Uterus (tissue), 3 donors: ENCODE measurements at regions not wholly inside any gene's neighbourhood (a gene's known extent, or its start where the extent isn't known, plus 50 kb on each side); places are given as distances from the start of the nearest gene placed in this dataset.
"Not testable (repeated sequence)": the region's sequence is repeated elsewhere in the genome, so short reads cannot be mapped to it uniquely, and the experiment has no call there.

ENCODE experiments used
- DNase-seq, 2 donors: peaks; one replicate each; pipeline ENCODE4 v3.0.0-alpha.2; 2019 to 2020
- H3K27ac ChIP-seq, 2 donors: fragments of 200-600 bp; sonication (generic); 1 replicate in 1 of 2; 2 replicates in 1 of 2; pipeline ENCODE4 v1.5.1; 2016 to 2018
- H3K27me3 ChIP-seq, 2 donors: fragments of 200-600 bp; sonication (generic); one replicate each; pipeline ENCODE4 v1.5.1; 2018 to 2019; ENCODE audit warnings: control low read depth in 1 of 2
- H3K36me3 ChIP-seq, 2 donors: fragments of 200-600 bp; sonication (generic); one replicate each; pipeline ENCODE4 v1.5.1; 2019; ENCODE audit warnings: control low read depth in 1 of 2
- H3K4me1 ChIP-seq, 2 donors: fragments of 200-600 bp; sonication (generic); one replicate each; pipeline ENCODE4 v1.5.1; 2018 to 2019; ENCODE audit warnings: control low read depth in 1 of 2
- H3K4me3 ChIP-seq, 2 donors: fragments of 200-600 bp; sonication (generic); 1 replicate in 1 of 2; 2 replicates in 1 of 2; pipeline ENCODE4 v1.5.1; 2018 to 2019; ENCODE audit warnings: mild to moderate bottlenecking in 1 of 2
- H3K9me3 ChIP-seq, 2 donors: fragments of 200-600 bp; sonication (generic); one replicate each; pipeline ENCODE4 v1.5.1; 2019; ENCODE audit warnings: control low read depth in 1 of 2
- CTCF ChIP-seq, 4 experiments: fragments of 200-600 bp in 2 of 4; fragments of 450-650 bp in 2 of 4; sonication (generic) in 2 of 4; IDR thresholded peaks; one replicate each; pipeline ENCODE4 v1.5.1; 2016 to 2019; ENCODE audit warnings: antibody characterized with exemption in 4 of 4, mild to moderate bottlenecking in 2 of 4, moderate library complexity in 1 of 4
- POLR2A ChIP-seq, 2 donors: fragments of 450-650 bp; IDR thresholded peaks; one replicate each; pipeline ENCODE4 v1.6.1; 2016; ENCODE audit warnings: antibody characterized with exemption in 2 of 2, mild to moderate bottlenecking in 1 of 2, moderate library complexity in 1 of 2
- intact Hi-C: fragments of 100-400 bp; cut with DNase I; formaldehyde crosslinking; loops from one replicate; pipeline ENCODE4 v1.15.1; 2023; ENCODE audit warnings: low total_unique reads
- donor health status: DM: yes; HTN: yes; CAD: no.

GRCh38 chr13:70987043-70987442 is 878.8 kb upstream of the KLHL1 start:
- no peaks in the 10 kb centered on the region for H3K36me3 ChIP-seq
- H3K4me3 ChIP-seq, result no peak overlapping the region
- no peak for DNase-seq
- H3K27ac ChIP-seq, result no peak overlapping the region
- no peaks in the 10 kb centered on the region for H3K27me3 ChIP-seq
- no peaks in the 10 kb centered on the region for H3K4me1 ChIP-seq
- no peaks in the 10 kb centered on the region for H3K9me3 ChIP-seq
- no peak for TF ChIP-seq POLR2A (IDR thresholded peaks at IDR 0.05)
- TF ChIP-seq CTCF (IDR thresholded peaks at IDR 0.05), result no peak
- intact Hi-C loops, result no loop called here

- intact Hi-C loops, result no loop called here
- no peak for DNase-seq
Observed at GRCh38 chr13:70985371-70985770, 877.1 kb upstream of the KLHL1 start.

DNA sequence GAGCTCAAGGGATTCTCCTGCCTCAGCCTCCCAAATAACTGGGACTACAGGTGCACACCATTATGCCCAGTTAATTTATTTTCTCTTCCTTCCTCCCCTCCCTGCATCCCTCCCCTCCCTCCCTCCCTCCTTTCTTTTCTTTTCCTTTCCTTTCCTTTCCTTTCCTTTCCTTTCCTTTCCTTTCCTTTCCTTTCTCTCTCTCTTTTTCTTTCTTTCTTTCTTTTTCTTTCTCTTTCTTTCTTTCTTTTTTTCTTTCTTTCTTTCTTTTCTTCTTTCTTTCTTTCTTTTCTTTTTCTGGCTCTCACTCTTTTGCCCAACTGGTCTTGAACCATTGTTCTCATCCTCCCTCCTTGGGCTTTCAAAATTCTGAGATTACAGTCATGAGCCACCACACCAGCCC is 873.0 kb upstream of the KLHL1 start:
- intact Hi-C loops, result not testable (repeated sequence)

More at GRCh38 chr13:70985371-70985770, 877.1 kb upstream of the KLHL1 start:
- Histone ChIP-seq H3K27ac (no peak overlapping the region), H3K4me1 (no peaks in the 10 kb centered on the region), H3K4me3 (no peak overlapping the region), H3K27me3 (no peaks in the 10 kb centered on the region), H3K9me3 (no peaks in the 10 kb centered on the region), H3K36me3 (no peaks in the 10 kb centered on the region)
- TF ChIP-seq POLR2A (IDR thresholded peaks at IDR 0.05) (no peak), CTCF (IDR thresholded peaks at IDR 0.05) (no peak)

DNA sequence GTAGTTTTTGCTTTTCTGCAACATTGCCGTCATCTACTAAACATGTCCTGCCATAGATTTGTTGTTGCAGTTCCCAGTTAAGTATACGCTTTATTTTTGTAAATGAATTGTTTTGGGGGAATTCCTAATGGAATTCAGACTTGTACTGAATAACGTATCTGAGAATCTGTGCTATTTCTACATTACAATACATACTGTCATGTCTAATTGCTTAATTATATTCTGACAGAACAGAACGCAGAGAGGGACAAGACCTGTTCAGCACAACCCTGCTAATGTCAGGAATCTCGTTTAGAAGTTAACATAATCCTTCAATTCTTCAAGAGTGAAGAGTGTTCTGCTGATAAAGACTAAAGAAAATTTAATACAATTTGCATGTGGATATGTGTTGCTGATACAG is 861.1 kb upstream of the KLHL1 start:
- H3K27me3 ChIP-seq, result no peaks in the 10 kb centered on the region
- intact Hi-C loops, result no loop called here
- TF ChIP-seq POLR2A (IDR thresholded peaks at IDR 0.05) (no peak), CTCF (IDR thresholded peaks at IDR 0.05) (no peak)
- H3K9me3 ChIP-seq, result no peaks in the 10 kb centered on the region
- no peak overlapping the region for H3K4me3 ChIP-seq
- no peaks in the 10 kb centered on the region for H3K36me3 ChIP-seq
- DNase-seq, result no peak
- H3K4me1 ChIP-seq, result no peaks in the 10 kb centered on the region
- H3K27ac ChIP-seq, result no peak overlapping the region

More for the DNA sequence above, 873.0 kb upstream of the KLHL1 start:
- not testable (repeated sequence) for H3K9me3 ChIP-seq, H3K36me3 ChIP-seq, H3K27ac ChIP-seq, H3K4me1 ChIP-seq, DNase-seq, H3K27me3 ChIP-seq, H3K4me3 ChIP-seq

- H3K27ac ChIP-seq, result no peak overlapping the region
- DNase-seq, result no peak
- H3K4me1 ChIP-seq, result no peaks in the 10 kb centered on the region
- no peaks in the 10 kb centered on the region for H3K9me3 ChIP-seq
- H3K36me3 ChIP-seq, result no peaks in the 10 kb centered on the region
- intact Hi-C loops, result no loop called here
- no peak overlapping the region for H3K4me3 ChIP-seq
- H3K27me3 ChIP-seq, result no peaks in the 10 kb centered on the region
- TF ChIP-seq POLR2A (IDR thresholded peaks at IDR 0.05), result no peak
- no peak for TF ChIP-seq CTCF (IDR thresholded peaks at IDR 0.05)
Observed at GRCh38 chr13:70967564-70967963, 859.3 kb upstream of the KLHL1 start.

DNA sequence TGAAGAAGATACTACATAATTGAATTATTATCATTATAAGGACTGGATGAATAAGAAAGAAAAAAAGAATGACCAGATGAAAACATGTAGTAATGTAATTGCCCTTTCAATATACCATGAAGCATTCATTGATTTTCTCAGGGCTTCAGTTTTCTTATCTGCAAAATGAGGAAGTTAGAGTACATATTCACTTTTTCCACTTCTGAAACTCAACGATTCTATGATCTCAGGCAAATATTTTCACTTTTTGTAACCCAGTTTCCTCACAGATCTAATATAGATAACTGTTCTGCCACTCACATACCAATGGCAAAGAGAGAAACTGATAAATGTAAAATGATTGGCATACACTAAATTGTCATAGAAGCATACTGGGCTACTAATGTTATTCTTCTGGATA is 856.6 kb upstream of the KLHL1 start:
- H3K36me3 ChIP-seq, result no peaks in the 10 kb centered on the region
- intact Hi-C loops, result no loop called here
- no peak for DNase-seq
- TF ChIP-seq CTCF (IDR thresholded peaks at IDR 0.05), result no peak
- TF ChIP-seq POLR2A (IDR thresholded peaks at IDR 0.05), result no peak
- no peak overlapping the region for H3K27ac ChIP-seq
- no peak overlapping the region for H3K4me3 ChIP-seq
- no peaks in the 10 kb centered on the region for H3K27me3 ChIP-seq
- no peaks in the 10 kb centered on the region for H3K4me1 ChIP-seq
- H3K9me3 ChIP-seq, result no peaks in the 10 kb centered on the region
